ENCODE measurements at regions not wholly inside any gene's neighbourhood (a gene's known extent, or its start where the extent isn't known, plus 50 kb on each side); places are given as distances from the start of the nearest gene placed in this dataset.
"Not testable (repeated sequence)": the region's sequence is repeated elsewhere in the genome, so short reads cannot be mapped to it uniquely, and the experiment has no call there.

GRCh38 chr3:20456511-20456910 is 270.5 kb upstream of the SGO1 start:
- no peak for ATAC-seq

GRCh38 chr3:20451170-20451569 is 265.2 kb upstream of the SGO1 start:
- no peak for ATAC-seq

GRCh38 chr3:20450611-20451010 is 264.6 kb upstream of the SGO1 start:
- no peak for ATAC-seq

- no peak for ATAC-seq
Measured at GRCh38 chr3:20442846-20443245, 256.8 kb upstream of the SGO1 start.

GRCh38 chr3:20427268-20427667 is 241.3 kb upstream of the SGO1 start:
- not testable (repeated sequence) for ATAC-seq

GRCh38 chr3:20425138-20425537 is 239.1 kb upstream of the SGO1 start:
- ATAC-seq = no peak

- ATAC-seq = no peak
Measured at GRCh38 chr3:20424086-20424485, 238.1 kb upstream of the SGO1 start.

- ATAC-seq = no peak
Measured at GRCh38 chr3:20422391-20422790, 236.4 kb upstream of the SGO1 start.

- no peak for ATAC-seq
Measured at GRCh38 chr3:20417388-20418108, 231.5 kb upstream of the SGO1 start.

GRCh38 chr3:20406611-20407011 is 220.6 kb upstream of the SGO1 start:
- ATAC-seq = no peak

GRCh38 chr3:20405744-20406143 is 219.7 kb upstream of the SGO1 start:
- no peak for ATAC-seq

GRCh38 chr3:20405231-20405630 is 219.2 kb upstream of the SGO1 start:
- no peak for ATAC-seq

GRCh38 chr3:20404741-20405100 is 218.7 kb upstream of the SGO1 start:
- no peak for ATAC-seq

GRCh38 chr3:20403986-20404740 is 218.2 kb upstream of the SGO1 start:
- no peak for ATAC-seq

- ATAC-seq = no peak
Measured at GRCh38 chr3:20401253-20401652, 215.2 kb upstream of the SGO1 start.

- no peak for ATAC-seq
Measured at GRCh38 chr3:20400686-20401085, 214.7 kb upstream of the SGO1 start.

GRCh38 chr3:20400281-20400680 is 214.3 kb upstream of the SGO1 start:
- ATAC-seq = no peak

- ATAC-seq = no peak
Measured at GRCh38 chr3:20396335-20396734, 210.3 kb upstream of the SGO1 start.

GRCh38 chr3:20395692-20396091 is 209.7 kb upstream of the SGO1 start:
- no peak for ATAC-seq

- no peak for ATAC-seq
Measured at GRCh38 chr3:20394243-20394642, 208.2 kb upstream of the SGO1 start.

- no peak for ATAC-seq
Measured at GRCh38 chr3:20391644-20392043, 205.6 kb upstream of the SGO1 start.

- ATAC-seq = no peak
Measured at GRCh38 chr3:20388971-20389370, 203.0 kb upstream of the SGO1 start.

GRCh38 chr3:20380295-20380694 is 194.3 kb upstream of the SGO1 start:
- ATAC-seq = no peak

GRCh38 chr3:20378315-20378714 is 192.3 kb upstream of the SGO1 start:
- ATAC-seq = no peak

Data from activated CD4-positive, CD25-positive, alpha-beta regulatory T cell treated with anti-CD3 and anti-CD28 coated beads, Interleukin-2, amount 50 U/mL, for 24 hours (primary cell).